ENCODE measurements at regions not wholly inside any gene's neighbourhood (a gene's known extent, or its start where the extent isn't known, plus 50 kb on each side); places are given as distances from the start of the nearest gene placed in this dataset.

- Histone ChIP-seq H3K27me3 (ENCODE audit: control insufficient read depth, insufficient read depth, low read length) (no peaks in the 10 kb centered on the region), H3K27ac (ENCODE audit: low read depth, low read length) (no peak overlapping the region), H3K4me1 (ENCODE audit: control insufficient read depth, insufficient read depth, low read length) (no peaks in the 10 kb centered on the region), H3K9ac (ENCODE audit: low read length) (no peak overlapping the region), H3K36me3 (ENCODE audit: control insufficient read depth, insufficient read depth, low read length) (no peaks in the 10 kb centered on the region), H3K4me3 (ENCODE audit: low read length) (no peak overlapping the region)
Measured at GRCh38 chr21:20789729-20790500, 208.3 kb upstream of the NCAM2 start.

DNA sequence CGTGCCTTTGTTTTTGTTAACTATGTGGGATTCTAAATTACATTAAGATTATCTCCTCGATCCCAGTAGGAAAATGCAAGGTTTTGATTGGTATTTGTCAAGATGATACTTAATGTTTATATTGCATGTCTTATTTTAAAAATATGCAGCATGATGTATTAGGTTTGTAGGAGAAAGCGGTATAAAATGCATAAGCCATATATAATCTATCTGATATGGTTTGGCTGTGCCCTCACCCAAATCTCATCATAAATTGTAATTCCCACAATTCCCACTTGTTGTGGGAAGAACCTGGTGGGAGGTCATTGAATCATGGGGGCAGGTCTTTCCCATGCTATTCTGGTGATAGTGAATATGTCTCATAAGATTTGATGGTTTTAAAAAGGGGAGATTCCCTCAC, 198.1 kb upstream of the NCAM2 start:
- no peaks in the 10 kb centered on the region for H3K36me3 ChIP-seq (ENCODE audit: control insufficient read depth, insufficient read depth, low read length)
- no peak overlapping the region for H3K27ac ChIP-seq (ENCODE audit: low read depth, low read length)
- H3K4me1 ChIP-seq (ENCODE audit: control insufficient read depth, insufficient read depth, low read length) = no peaks in the 10 kb centered on the region
- no peak overlapping the region for H3K9ac ChIP-seq (ENCODE audit: low read length)
- no peaks in the 10 kb centered on the region for H3K27me3 ChIP-seq (ENCODE audit: control insufficient read depth, insufficient read depth, low read length)
- no peak overlapping the region for H3K4me3 ChIP-seq (ENCODE audit: low read length)

- Histone ChIP-seq H3K4me3 (ENCODE audit: low read length) (no peak overlapping the region), H3K4me1 (ENCODE audit: control insufficient read depth, insufficient read depth, low read length) (no peaks in the 10 kb centered on the region), H3K9ac (ENCODE audit: low read length) (no peak overlapping the region), H3K27ac (ENCODE audit: low read depth, low read length) (no peak overlapping the region), H3K36me3 (ENCODE audit: control insufficient read depth, insufficient read depth, low read length) (no peaks in the 10 kb centered on the region), H3K27me3 (ENCODE audit: control insufficient read depth, insufficient read depth, low read length) (no peaks in the 10 kb centered on the region)
Measured at GRCh38 chr21:20802201-20802600, 196.0 kb upstream of the NCAM2 start.

DNA sequence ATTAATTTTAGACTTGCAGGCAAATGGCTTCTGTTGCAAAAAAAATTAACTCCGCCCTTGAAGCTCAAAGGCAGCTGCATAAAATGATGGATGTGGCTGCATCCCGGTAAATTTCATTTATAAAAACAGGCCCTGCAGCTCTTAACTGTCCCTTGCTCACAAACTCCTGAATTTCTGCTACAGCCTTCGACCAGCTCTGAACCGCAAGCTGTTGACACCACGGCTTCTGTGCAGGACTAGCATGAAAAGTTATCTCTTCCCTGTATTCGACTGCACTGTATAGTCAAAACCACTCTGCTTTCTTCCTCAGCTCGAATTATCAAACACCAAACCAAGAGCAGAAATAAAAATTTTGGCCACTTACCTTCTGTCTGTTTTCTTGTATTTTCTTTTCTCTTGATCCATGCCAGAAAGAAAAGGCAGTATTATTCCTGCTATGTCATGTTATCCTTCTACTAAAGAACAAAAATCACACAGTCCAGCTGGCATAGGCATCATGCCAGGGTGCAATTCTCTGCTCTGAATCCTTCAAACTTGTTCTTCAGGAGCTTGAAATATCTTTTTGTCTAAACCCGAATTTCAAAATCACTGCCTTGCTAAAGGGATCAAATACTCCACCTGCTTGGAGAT, 195.5 kb upstream of the NCAM2 start:
- no peak overlapping the region for H3K9ac ChIP-seq (ENCODE audit: low read length)
- no peak overlapping the region for H3K4me3 ChIP-seq (ENCODE audit: low read length)
- H3K27me3 ChIP-seq (ENCODE audit: control insufficient read depth, insufficient read depth, low read length) = no peaks in the 10 kb centered on the region
- no peak overlapping the region for H3K27ac ChIP-seq (ENCODE audit: low read depth, low read length)
- H3K4me1 ChIP-seq (ENCODE audit: control insufficient read depth, insufficient read depth, low read length) = no peaks in the 10 kb centered on the region
- no peaks in the 10 kb centered on the region for H3K36me3 ChIP-seq (ENCODE audit: control insufficient read depth, insufficient read depth, low read length)

- H3K27me3 ChIP-seq (ENCODE audit: control insufficient read depth, insufficient read depth, low read length) = no peaks in the 10 kb centered on the region
- no peaks in the 10 kb centered on the region for H3K36me3 ChIP-seq (ENCODE audit: control insufficient read depth, insufficient read depth, low read length)
- no peak overlapping the region for H3K9ac ChIP-seq (ENCODE audit: low read length)
- H3K4me1 ChIP-seq (ENCODE audit: control insufficient read depth, insufficient read depth, low read length) = no peaks in the 10 kb centered on the region
- H3K4me3 ChIP-seq (ENCODE audit: low read length) = no peak overlapping the region
- H3K27ac ChIP-seq (ENCODE audit: low read depth, low read length) = no peak overlapping the region
Measured at GRCh38 chr21:20811702-20812101, 186.5 kb upstream of the NCAM2 start.

DNA sequence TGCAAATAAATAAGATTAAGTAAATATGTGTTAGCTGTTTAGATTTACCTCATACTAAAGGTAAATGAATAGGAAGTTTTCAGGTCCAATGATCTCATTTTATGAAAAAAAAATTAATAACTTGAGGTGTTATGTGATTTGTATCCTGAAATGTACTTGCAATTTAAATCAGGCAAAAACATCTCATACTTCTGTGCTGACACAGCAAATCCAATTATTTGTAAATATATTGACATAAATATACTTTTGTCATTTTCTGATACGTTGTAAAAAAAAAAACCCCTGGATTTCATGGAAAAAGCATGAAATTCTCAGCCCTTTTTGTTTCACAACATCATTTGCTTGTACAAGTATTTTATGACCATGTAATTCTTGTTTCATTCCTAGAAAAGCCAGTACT, 184.1 kb upstream of the NCAM2 start:
- no peak overlapping the region for H3K4me3 ChIP-seq (ENCODE audit: low read length)
- no peaks in the 10 kb centered on the region for H3K4me1 ChIP-seq (ENCODE audit: control insufficient read depth, insufficient read depth, low read length)
- no peak overlapping the region for H3K27ac ChIP-seq (ENCODE audit: low read depth, low read length)
- H3K9ac ChIP-seq (ENCODE audit: low read length) = no peak overlapping the region
- no peaks in the 10 kb centered on the region for H3K36me3 ChIP-seq (ENCODE audit: control insufficient read depth, insufficient read depth, low read length)
- no peaks in the 10 kb centered on the region for H3K27me3 ChIP-seq (ENCODE audit: control insufficient read depth, insufficient read depth, low read length)

DNA sequence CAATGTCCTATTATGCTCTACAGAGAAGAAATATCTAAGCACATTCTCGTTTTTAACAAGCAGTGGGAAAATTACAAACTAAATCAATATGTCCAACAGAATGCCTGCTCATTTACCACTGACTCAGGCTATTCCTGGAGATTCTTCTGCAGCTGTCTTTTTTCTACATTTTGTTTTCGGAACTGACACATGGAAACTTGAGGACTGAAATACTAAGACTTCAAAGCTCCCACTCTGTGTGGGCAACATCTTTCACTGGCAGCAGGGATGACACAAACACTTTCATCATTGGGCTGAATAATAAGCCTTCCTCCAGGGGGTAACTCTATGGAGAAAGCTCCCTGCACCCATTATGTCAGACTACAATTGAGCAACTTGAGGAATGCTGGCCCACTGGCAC, 175.5 kb upstream of the NCAM2 start:
- H3K27ac ChIP-seq (ENCODE audit: low read depth, low read length) = no peak overlapping the region
- H3K4me1 ChIP-seq (ENCODE audit: control insufficient read depth, insufficient read depth, low read length) = no peaks in the 10 kb centered on the region
- no peak overlapping the region for H3K4me3 ChIP-seq (ENCODE audit: low read length)
- no peaks in the 10 kb centered on the region for H3K36me3 ChIP-seq (ENCODE audit: control insufficient read depth, insufficient read depth, low read length)
- H3K9ac ChIP-seq (ENCODE audit: low read length) = no peak overlapping the region
- no peaks in the 10 kb centered on the region for H3K27me3 ChIP-seq (ENCODE audit: control insufficient read depth, insufficient read depth, low read length)

DNA sequence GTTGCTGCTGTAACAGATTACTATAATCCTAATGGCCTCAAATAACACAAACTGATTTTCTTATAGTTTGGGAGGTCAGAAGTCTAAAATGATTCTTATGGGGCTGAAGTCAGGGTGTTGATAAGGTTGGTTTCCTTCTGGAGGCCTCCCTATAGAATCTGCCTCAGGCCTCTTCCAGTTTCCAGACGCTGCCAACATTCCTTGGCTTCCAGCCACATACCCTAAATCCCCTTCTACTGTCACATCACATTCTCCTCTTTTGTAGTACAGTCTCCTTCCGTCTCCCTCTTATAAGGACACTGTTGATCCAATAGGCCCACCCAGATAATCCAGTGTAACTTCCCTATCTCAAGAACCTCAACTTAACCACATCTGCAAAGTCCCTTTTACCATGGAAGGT, 145.3 kb upstream of the NCAM2 start:
- Histone ChIP-seq H3K4me1 (ENCODE audit: control insufficient read depth, insufficient read depth, low read length) (no peaks in the 10 kb centered on the region), H3K9ac (ENCODE audit: low read length) (no peak overlapping the region), H3K27ac (ENCODE audit: low read depth, low read length) (no peak overlapping the region), H3K27me3 (ENCODE audit: control insufficient read depth, insufficient read depth, low read length) (no peaks in the 10 kb centered on the region), H3K36me3 (ENCODE audit: control insufficient read depth, insufficient read depth, low read length) (no peaks in the 10 kb centered on the region), H3K4me3 (ENCODE audit: low read length) (no peak overlapping the region)

DNA sequence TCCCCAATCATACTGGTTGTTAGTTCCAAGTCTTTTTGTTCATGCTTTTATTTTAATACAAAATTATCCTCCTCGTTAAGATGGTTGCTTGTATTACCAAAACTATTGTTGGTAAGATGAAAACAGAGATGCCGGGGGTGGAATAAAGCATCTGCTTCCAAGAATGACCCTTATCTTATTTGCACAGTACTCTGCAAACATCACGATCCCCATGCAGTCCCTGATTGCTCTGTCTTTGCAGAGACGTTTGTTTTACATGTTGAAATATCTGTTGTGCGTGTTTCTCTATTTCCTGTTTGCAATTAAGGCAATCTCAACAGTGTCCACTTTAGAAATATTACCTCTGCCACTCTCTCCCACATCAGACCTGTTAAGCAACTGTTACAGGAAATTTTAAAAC, 141.3 kb upstream of the NCAM2 start:
- no peaks in the 10 kb centered on the region for H3K4me1 ChIP-seq (ENCODE audit: control insufficient read depth, insufficient read depth, low read length)

DNA sequence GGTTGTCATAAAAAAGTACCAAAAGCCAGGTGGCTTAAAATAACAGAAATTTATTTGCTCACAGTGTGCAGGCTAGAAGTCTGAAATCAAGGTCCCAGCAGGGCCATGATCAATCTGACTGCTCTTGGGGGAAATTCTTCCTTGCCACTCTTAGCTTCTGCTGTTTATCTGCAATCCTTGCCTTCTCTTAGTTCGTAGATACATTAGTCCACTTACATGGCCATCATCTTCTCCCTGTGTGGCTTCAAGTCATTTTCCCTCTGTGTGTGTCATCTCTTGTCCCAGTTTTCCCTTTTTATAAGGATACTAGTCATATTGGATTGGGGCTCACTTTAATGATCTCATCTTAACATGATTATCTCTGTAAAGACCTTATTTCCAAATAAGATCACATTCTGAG, 124.0 kb upstream of the NCAM2 start:
- no peaks in the 10 kb centered on the region for H3K36me3 ChIP-seq (ENCODE audit: control insufficient read depth, insufficient read depth, low read length)
- no peak overlapping the region for H3K4me3 ChIP-seq (ENCODE audit: low read length)
- no peak overlapping the region for H3K27ac ChIP-seq (ENCODE audit: low read depth, low read length)
- no peaks in the 10 kb centered on the region for H3K4me1 ChIP-seq (ENCODE audit: control insufficient read depth, insufficient read depth, low read length)
- no peak overlapping the region for H3K9ac ChIP-seq (ENCODE audit: low read length)
- H3K27me3 ChIP-seq (ENCODE audit: control insufficient read depth, insufficient read depth, low read length) = no peaks in the 10 kb centered on the region

More for the DNA sequence above, 141.3 kb upstream of the NCAM2 start:
- no peak overlapping the region for H3K4me3 ChIP-seq (ENCODE audit: low read length)
- no peak overlapping the region for H3K27ac ChIP-seq (ENCODE audit: low read depth, low read length)
- H3K27me3 ChIP-seq (ENCODE audit: control insufficient read depth, insufficient read depth, low read length) = no peaks in the 10 kb centered on the region
- H3K9ac ChIP-seq (ENCODE audit: low read length) = no peak overlapping the region
- no peaks in the 10 kb centered on the region for H3K36me3 ChIP-seq (ENCODE audit: control insufficient read depth, insufficient read depth, low read length)

DNA sequence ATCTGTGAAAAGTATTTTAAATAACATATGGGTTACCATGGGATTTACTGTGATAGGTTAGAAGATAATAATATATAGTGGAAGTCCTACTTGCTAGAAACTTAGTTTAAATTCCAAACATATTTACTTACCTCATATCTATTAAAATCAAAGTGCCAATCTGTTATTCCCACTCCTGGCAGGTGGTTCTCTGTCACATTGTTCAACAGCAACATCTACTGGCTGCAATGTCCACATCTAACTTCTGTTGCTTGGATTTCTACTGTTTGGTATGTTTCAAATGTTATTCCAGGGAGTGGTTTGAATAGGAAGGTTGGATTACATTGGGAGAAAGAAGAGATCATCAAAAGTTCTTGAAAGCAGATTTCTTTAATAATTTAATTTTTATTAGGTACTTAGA, 122.5 kb upstream of the NCAM2 start:
- no peaks in the 10 kb centered on the region for H3K36me3 ChIP-seq (ENCODE audit: control insufficient read depth, insufficient read depth, low read length)
- H3K27ac ChIP-seq (ENCODE audit: low read depth, low read length) = no peak overlapping the region
- H3K9ac ChIP-seq (ENCODE audit: low read length) = no peak overlapping the region
- H3K4me1 ChIP-seq (ENCODE audit: control insufficient read depth, insufficient read depth, low read length) = no peaks in the 10 kb centered on the region
- no peaks in the 10 kb centered on the region for H3K27me3 ChIP-seq (ENCODE audit: control insufficient read depth, insufficient read depth, low read length)
- H3K4me3 ChIP-seq (ENCODE audit: low read length) = no peak overlapping the region

DNA sequence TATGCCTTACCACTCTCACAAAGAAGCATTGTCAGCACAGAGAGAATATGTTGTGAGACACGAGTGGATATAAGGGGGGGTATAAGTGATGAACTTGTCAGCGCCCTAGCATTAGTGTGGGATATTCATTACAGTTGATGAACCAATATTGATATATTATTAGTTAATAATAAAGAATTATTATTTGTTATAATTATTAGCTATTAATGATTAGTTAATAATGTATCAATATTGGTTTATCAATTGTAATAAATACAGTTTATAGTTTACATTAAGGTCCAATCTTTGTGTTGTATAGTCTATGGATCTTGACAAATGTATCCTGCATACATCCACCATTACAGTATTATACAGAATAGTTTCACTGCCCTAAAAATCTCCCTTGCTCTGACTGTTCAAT, 120.2 kb upstream of the NCAM2 start:
- Histone ChIP-seq H3K36me3 (ENCODE audit: control insufficient read depth, insufficient read depth, low read length) (no peaks in the 10 kb centered on the region), H3K4me3 (ENCODE audit: low read length) (no peak overlapping the region)

More for the DNA sequence above, 120.2 kb upstream of the NCAM2 start:
- H3K27me3 ChIP-seq (ENCODE audit: control insufficient read depth, insufficient read depth, low read length) = no peaks in the 10 kb centered on the region
- no peaks in the 10 kb centered on the region for H3K4me1 ChIP-seq (ENCODE audit: control insufficient read depth, insufficient read depth, low read length)
- H3K9ac ChIP-seq (ENCODE audit: low read length) = no peak overlapping the region
- H3K27ac ChIP-seq (ENCODE audit: low read depth, low read length) = no peak overlapping the region
